LHCN-M2 (cell line): ENCODE measurements at regions not wholly inside any gene's neighbourhood (a gene's known extent, or its start where the extent isn't known, plus 50 kb on each side); places are given as distances from the start of the nearest gene placed in this dataset.
"Not testable (repeated sequence)": the region's sequence is repeated elsewhere in the genome, so short reads cannot be mapped to it uniquely, and the experiment has no call there.

Experiments used
- DNase-seq: peaks from one replicate; pipeline ENCODE4 v3.0.0-alpha.2; 2012; ENCODE audit warnings: low read depth

- no peak for DNase-seq
Observed at GRCh38 chr2:58479535-58480140, 238.5 kb upstream of the FANCL start.

GRCh38 chr2:58476556-58476955 lies 235.4 kb upstream of the FANCL start:
- no peak for DNase-seq

GRCh38 chr2:58475756-58476155 lies 234.6 kb upstream of the FANCL start:
- DNase-seq: no peak

- no peak for DNase-seq
Observed at GRCh38 chr2:58473165-58473564, 232.0 kb upstream of the FANCL start.

GRCh38 chr2:58466804-58467203 lies 225.7 kb upstream of the FANCL start:
- DNase-seq: no peak

- not testable (repeated sequence) for DNase-seq
Observed at GRCh38 chr2:58466021-58466420, 224.9 kb upstream of the FANCL start.

GRCh38 chr2:58460670-58461069 lies 219.5 kb upstream of the FANCL start:
- no peak for DNase-seq

GRCh38 chr2:58449286-58450010 lies 208.3 kb upstream of the FANCL start:
- peak; percentile 3 for DNase-seq

- no peak for DNase-seq
Observed at GRCh38 chr2:58448845-58449244, 207.7 kb upstream of the FANCL start.

- DNase-seq: peak; percentile 81
Observed at GRCh38 chr2:58448065-58448507, 207.0 kb upstream of the FANCL start.

- DNase-seq: peak; percentile 3
Observed at GRCh38 chr2:58447586-58447985, 206.5 kb upstream of the FANCL start.

GRCh38 chr2:58441643-58442042 lies 200.5 kb upstream of the FANCL start:
- DNase-seq: no peak

- DNase-seq: no peak
Observed at GRCh38 chr2:58436872-58437271, 195.7 kb upstream of the FANCL start.

GRCh38 chr2:58435246-58435645 lies 194.1 kb upstream of the FANCL start:
- no peak for DNase-seq

- DNase-seq: no peak
Observed at GRCh38 chr2:58434692-58435091, 193.6 kb upstream of the FANCL start.

GRCh38 chr2:58432491-58433170 lies 191.5 kb upstream of the FANCL start:
- DNase-seq: no peak

GRCh38 chr2:58429014-58429875 lies 188.1 kb upstream of the FANCL start:
- DNase-seq: no peak

GRCh38 chr2:58428096-58429013 lies 187.2 kb upstream of the FANCL start:
- peak; percentile 4 for DNase-seq

GRCh38 chr2:58427572-58428095 lies 186.5 kb upstream of the FANCL start:
- DNase-seq: peak; percentile 55

- no peak for DNase-seq
Observed at GRCh38 chr2:58425368-58425767, 184.2 kb upstream of the FANCL start.
